GM15510 (cell line): ENCODE measurements at regions not wholly inside any gene's neighbourhood (a gene's known extent, or its start where the extent isn't known, plus 50 kb on each side); places are given as distances from the start of the nearest gene placed in this dataset.

Source experiments
- POLR2A ChIP-seq: IDR thresholded peaks from 3 replicates; pipeline ENCODE4 v1.6.1; 2011; ENCODE audit warnings: borderline replicate concordance; ENCODE audit not compliant: insufficient read length; ENCODE audit errors: extremely low read depth

GRCh38 chr5:133792024-133792423, 176.4 kb downstream of the C5orf15 start:
- no peak for TF ChIP-seq POLR2A

- no peak for TF ChIP-seq POLR2A
These were observed 177.5 kb downstream of the C5orf15 start for GRCh38 chr5:133790898-133791297.

- TF ChIP-seq POLR2A: no peak
These were observed 177.1 kb upstream of the FSTL4 start for GRCh38 chr5:133789428-133789827.

GRCh38 chr5:133788121-133788520, 175.8 kb upstream of the FSTL4 start:
- TF ChIP-seq POLR2A: no peak

- TF ChIP-seq POLR2A: no peak
These were observed 174.1 kb upstream of the FSTL4 start for GRCh38 chr5:133786420-133786819.

- TF ChIP-seq POLR2A: no peak
These were observed 172.8 kb upstream of the FSTL4 start for GRCh38 chr5:133785182-133785581.

- TF ChIP-seq POLR2A: no peak
These were observed 171.1 kb upstream of the FSTL4 start for GRCh38 chr5:133783481-133783880.

- TF ChIP-seq POLR2A: no peak
These were observed 170.4 kb upstream of the FSTL4 start for GRCh38 chr5:133782736-133783135.

- no peak for TF ChIP-seq POLR2A
These were observed 169.3 kb upstream of the FSTL4 start for GRCh38 chr5:133781436-133782225.

GRCh38 chr5:133780619-133781280, 168.4 kb upstream of the FSTL4 start:
- TF ChIP-seq POLR2A: no peak

GRCh38 chr5:133779828-133780475, 167.6 kb upstream of the FSTL4 start:
- no peak for TF ChIP-seq POLR2A

GRCh38 chr5:133778636-133779035, 166.3 kb upstream of the FSTL4 start:
- TF ChIP-seq POLR2A: no peak

GRCh38 chr5:133777951-133778350, 165.6 kb upstream of the FSTL4 start:
- no peak for TF ChIP-seq POLR2A

GRCh38 chr5:133775584-133776304, 163.4 kb upstream of the FSTL4 start:
- TF ChIP-seq POLR2A: no peak
